Mammary epithelial cell (primary cell): ENCODE measurements at regions not wholly inside any gene's neighbourhood (a gene's known extent, or its start where the extent isn't known, plus 50 kb on each side); places are given as distances from the start of the nearest gene placed in this dataset.

ENCODE experiments used
- CTCF ChIP-seq, 2 donors: IDR thresholded peaks in 1 of 2; conservative IDR thresholded peaks in 1 of 2; 2 replicates each; pipeline ENCODE4 v1.5.1; 2011 to 2012; ENCODE audit warnings: inconsistent platforms in 2 of 2, low read length in 2 of 2, mild to moderate bottlenecking in 2 of 2, control low read depth in 1 of 2, low read depth in 1 of 2; ENCODE audit not compliant: insufficient read depth in 1 of 2; ENCODE audit errors: extremely low read depth in 1 of 2
- EZH2 ChIP-seq: IDR thresholded peaks from 2 replicates; pipeline ENCODE4 v1.6.1; 2012; ENCODE audit warnings: low read length, inconsistent platforms, borderline replicate concordance

GRCh38 chr5:89942171-89942570 is 467.4 kb downstream of the CETN3 start:
- TF ChIP-seq CTCF (conservative IDR thresholded peaks at IDR 0.05 in 1 of 2, IDR thresholded peaks at IDR 0.05 in 1 of 2; ENCODE audit: extremely low read depth in 1 of 2, insufficient read depth in 1 of 2, low read depth in 1 of 2, low read length in 2 of 2) (no peak), EZH2 (no peak)
